ENCODE measurements at regions not wholly inside any gene's neighbourhood (a gene's known extent, or its start where the extent isn't known, plus 50 kb on each side); places are given as distances from the start of the nearest gene placed in this dataset.

GRCh38 chr13:106281426-106281825, 254.0 kb downstream of the EFNB2 start:
- TF ChIP-seq CTCF (IDR thresholded peaks at IDR 0.05), result no peak
- TF ChIP-seq POLR2A (IDR thresholded peaks at IDR 0.05), result no peak

All from lower leg skin (tissue), 3 donors.